GM19455 (cell line): ENCODE measurements at regions not wholly inside any gene's neighbourhood (a gene's known extent, or its start where the extent isn't known, plus 50 kb on each side); places are given as distances from the start of the nearest gene placed in this dataset.

Experiments
- ATAC-seq: cut with Tn5 transposase; IDR thresholded peaks from one replicate; pipeline ENCODE4 v1.9.1; 2021; ENCODE audit not compliant: unreplicated experiment

DNA sequence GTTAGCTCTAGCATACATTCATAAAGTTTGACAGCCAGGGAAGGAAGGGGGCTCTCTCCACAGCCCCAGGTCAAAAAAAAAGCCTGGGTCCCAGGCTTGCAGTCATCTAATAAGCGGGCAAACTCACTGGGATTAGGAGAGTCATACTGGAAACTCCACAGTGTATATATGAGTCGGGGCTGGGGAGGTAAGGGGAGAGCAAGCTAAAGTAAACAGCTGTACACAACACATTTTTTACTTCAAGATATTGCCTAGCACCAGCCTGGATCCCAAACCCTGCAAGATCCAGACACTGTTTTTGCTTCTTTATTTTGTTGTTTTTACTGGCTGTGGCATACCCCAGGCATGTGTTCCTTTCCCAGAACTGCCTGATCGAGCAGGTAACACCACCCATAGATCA lies 291.3 kb upstream of the TANK start:
- ATAC-seq: no peak

DNA sequence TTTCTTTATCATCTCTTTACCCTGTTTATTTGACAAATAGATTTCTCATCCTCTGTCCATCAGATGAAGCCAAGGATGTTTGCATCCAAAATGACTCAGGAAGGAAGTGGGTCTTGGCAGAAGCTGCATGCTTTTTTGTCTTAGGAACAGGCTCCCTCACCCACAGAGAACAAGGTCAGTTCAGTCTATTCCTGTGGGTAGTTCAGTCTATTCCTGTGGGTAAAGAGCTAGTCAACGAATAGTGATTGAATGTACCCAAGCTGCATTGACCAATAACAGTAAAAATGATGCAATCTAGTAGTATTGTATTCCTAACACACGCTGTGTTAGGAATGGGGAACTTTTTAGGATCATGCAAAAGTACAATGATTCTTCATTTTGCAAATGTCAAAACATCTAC lies 290.8 kb upstream of the TANK start:
- no peak for ATAC-seq

DNA sequence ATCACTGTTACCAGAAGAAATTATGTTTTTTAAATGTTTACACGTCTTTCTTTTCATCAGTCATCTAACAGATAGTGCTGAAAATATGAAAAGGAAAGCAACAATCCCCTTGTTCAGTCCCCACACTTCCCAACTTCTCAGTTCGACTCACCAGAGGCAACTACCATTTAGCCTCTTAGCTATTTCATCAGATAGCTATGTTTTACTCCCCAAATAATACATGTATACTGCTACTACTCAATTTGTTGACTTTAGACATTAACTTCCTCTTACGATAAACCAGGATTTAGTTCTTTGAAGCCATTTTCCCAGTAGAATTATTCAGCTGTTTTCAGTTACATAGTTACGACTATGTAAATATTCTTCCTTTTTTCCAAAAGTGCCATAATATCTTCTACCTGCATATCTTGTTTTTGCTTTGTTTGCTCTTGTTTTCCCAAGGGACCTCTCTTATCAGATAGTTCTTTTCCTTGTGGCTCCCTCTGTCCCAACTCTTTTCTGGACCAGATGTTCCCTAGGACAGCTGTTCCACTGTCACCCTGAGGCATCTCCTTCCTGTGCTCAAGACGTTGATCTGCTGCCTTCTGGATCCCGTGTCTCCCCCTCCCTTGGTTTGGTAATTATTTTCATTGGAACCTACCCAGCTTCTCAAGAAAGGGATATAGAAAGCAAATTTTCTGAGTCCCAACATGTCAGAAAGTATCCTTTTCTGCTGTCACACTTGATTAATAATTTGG lies 289.3 kb upstream of the TANK start:
- no peak for ATAC-seq

DNA sequence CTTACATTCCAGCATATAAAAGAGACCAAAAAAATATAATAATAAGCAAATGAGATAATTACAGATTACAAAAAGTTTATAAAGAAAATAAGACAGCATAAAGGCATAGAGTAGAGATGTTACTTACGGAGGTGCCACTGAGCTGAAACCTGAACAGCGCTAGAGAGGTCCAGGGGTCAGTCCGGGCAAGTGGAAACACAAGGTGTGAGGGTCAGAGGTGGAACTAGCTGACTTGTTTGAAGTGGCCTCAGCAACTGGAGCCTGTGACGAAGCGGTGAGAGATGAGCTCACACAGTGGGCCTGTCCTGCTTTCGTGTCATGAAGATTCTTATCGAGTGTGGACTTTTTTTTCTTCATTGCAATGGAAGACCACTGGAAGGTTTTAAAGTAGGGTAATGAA lies 288.3 kb upstream of the TANK start:
- no peak for ATAC-seq

DNA sequence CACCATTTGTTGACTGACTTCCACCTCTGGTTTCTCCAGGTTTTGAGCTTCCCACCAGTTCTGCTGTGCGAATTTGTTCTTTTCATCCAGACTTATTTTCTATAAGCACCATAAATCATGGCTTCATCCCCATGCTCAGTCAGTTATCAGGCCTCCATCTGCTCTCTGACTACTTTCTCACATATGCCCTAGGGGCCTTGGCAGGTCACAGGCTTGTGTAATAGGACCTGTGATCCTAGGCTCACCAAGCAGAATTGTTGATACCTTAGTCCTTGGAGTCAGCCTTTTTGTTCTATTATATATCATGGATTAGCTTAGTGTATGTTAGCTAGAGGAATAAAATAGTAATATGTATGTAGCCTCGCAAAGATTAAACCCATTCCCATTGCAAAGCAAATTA lies 284.2 kb upstream of the TANK start:
- ATAC-seq: no peak

DNA sequence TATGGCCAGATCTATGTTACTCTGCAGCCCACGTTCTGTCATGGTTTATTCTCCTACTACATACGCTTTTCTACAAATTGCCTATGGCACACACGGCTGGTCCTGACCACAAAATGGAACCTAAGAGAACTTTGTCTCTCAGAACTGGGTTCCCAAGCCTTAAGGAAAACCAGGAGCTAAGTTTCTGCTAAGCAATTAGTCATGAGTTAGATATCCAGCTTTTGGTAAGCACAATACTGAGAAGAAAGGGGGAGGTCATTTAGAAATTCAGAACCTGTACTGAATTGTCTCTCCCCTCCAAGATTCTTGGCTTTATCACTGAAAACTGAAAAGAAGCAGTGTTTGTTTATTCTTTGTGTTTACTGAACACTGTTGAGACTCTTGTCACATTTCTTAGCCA lies 283.5 kb upstream of the TANK start:
- ATAC-seq: no peak

DNA sequence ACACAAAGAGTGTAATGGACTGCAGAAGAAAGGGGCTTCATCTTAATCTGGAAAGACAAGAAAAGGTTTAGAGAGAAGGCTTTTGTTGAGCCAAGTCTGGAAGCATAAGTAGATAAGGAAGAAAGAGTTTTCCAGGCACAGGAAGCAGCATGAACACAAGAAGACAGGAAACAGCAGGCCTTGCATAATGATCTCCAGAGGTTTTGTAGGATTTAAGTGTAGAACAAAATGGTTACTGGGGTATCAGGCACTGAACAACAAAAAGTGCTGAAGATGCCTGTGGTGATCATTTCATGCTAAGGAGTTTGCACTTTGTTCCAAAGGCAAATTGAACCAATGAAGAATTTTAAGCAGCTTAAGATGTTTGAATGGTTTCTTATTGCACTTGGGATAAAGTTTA lies 281.6 kb upstream of the TANK start:
- no peak for ATAC-seq

DNA sequence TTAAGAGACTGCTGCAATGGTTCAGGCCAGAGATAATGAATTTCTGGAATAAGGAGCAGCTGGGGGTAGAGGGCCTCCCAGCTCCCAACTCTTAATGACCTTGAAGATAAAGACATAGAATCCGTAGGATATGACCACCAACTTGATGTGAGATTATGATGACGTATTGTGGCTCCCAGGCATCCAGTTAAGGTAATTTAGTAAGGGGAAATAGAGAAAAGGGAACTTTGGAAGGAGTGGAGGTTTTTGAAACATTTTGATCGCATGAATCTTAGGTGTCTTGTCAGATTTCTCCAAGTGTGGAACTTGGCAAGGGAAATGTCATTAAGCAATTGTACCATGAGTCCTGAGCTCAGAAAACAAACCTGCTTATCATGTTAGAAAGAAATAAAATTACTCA lies 277.3 kb upstream of the TANK start:
- ATAC-seq: no peak

DNA sequence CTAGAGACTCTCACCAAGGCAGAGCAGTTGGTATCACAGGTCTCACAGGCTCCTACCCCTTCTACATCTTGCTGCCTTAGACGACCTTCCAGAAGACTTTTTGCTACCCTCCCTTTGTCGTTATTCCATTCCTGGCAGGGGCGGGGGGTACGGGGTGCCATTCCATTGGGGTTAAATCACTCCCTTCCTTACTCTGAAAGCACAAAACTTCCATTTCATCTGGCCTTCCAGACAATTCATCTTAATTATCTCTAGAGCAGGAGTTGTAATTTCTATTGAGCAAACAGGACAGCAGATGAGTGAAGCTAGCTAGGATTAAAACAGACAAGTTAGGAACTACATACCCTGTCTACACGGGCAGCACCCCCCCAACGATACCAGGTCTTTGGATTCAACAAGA lies 276.2 kb upstream of the TANK start:
- no peak for ATAC-seq

DNA sequence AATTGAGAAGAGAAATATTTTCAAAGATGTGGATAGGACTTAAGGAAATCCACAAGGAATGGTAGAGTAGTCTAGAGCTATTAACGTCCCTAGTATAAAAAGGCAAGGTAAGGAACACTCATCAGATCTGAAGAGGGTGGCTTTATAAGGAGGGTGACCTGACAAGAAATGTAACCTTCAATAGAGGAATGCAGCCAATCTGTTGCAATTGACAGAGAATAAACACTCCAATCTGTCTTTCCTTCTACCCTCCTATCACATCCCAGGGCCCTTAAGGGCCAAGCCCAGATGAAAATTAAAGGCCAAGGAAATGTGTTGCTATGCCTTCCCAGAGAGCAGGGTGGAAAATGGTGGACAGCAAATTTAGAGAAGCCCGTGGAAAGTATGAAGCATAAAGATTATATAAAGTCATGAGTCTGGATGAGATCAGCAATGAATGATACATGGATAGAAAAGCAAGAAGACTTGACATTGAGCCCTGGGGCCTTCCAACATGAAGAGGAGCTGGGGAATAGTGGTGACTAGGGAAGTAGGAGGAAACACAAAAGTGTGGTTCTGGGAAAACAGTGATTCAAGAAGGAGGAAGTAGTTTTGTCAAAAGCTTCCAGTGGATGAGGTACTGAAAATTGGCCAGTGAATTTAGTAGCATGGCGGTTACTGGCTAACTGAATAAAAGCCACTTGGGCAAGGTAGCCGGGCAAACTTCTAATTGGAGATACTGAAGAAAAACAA lies 270.6 kb upstream of the TANK start:
- ATAC-seq: no peak

DNA sequence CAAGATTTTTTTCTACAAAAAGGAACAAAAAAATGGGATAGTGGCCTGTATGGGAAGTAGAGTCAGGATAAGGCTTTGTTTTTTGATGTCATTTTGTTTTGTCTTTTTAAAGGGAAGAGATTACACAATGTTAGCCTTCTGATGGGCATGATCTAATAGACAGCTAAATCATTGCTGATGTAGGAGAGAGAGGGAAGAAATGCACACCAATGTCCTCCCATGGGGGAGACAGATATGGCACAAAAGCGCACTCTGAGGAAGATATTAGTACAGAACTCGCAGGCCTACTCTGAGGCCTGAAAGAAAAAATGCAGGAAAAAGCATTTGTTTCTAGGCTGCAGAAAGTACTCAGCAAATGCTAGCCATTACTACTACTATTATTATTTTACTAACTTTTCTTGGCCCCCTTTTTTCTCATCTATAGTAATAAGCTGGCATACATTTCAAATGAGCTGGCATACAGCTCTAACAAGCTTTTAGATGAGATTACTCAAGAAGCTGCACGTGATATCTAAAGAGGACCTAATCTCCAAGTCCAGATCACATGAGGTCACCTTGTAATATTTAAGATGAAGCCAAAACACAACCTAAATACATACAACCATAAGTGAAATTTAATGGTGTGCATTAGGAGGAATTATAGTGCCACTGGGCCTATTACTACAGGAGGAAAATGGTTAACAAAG lies 269.4 kb upstream of the TANK start:
- ATAC-seq: no peak

DNA sequence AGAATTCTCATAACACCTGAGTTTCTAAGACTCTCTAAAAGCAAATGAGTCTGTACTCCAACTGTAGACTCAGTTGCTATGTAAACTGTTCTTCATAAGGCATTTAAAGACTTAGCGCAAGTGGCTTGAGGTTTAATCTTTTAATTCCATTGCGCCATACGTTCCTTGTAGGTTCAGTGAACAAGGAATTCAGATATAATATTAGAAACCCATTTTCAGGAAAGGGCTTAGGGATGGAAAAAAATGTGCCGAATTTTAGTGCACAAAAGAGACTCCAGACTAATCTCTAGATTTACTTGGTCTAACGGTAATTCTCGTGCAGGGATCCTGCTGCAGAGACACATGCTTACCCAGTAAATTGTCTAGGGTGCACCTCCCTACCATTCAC lies 268.9 kb upstream of the TANK start:
- ATAC-seq: no peak

DNA sequence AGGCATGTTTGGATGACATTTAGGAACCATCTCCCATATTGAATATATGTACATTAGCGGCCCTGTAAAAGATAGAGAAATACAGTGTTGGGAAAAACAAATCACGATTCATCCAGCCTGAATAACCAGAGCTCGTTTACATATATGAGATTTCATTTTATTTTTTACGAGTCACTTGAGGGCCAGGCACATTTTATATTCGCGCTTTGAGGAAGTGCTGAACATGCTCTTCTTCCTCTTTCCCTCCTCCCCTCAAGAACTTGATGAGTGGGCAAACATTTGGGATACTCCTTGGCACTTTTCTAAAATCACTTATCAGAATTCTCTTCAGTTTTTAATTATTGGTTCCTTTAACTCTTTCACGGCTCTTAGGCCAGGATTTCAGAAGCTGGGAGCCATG lies 268.0 kb upstream of the TANK start:
- no peak for ATAC-seq

DNA sequence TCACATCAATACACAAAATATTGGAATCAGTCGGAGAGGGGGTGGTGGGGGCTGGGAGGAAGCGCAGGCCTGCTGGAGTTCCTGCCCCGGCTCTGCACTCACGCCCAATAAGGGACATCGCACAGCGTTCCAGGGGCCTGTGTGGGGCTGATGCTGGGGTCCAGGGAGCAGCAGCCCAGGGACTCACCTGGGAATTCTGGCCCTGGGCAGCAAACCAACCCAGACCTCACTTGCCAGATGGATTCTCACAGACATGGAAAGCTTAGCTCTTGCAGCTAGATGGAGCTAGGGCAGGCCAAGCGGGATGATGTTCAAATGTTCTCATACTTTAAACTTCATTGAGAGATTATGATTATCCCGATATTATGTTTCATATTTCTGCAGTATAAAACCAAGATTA lies 266.6 kb upstream of the TANK start:
- ATAC-seq: no peak

DNA sequence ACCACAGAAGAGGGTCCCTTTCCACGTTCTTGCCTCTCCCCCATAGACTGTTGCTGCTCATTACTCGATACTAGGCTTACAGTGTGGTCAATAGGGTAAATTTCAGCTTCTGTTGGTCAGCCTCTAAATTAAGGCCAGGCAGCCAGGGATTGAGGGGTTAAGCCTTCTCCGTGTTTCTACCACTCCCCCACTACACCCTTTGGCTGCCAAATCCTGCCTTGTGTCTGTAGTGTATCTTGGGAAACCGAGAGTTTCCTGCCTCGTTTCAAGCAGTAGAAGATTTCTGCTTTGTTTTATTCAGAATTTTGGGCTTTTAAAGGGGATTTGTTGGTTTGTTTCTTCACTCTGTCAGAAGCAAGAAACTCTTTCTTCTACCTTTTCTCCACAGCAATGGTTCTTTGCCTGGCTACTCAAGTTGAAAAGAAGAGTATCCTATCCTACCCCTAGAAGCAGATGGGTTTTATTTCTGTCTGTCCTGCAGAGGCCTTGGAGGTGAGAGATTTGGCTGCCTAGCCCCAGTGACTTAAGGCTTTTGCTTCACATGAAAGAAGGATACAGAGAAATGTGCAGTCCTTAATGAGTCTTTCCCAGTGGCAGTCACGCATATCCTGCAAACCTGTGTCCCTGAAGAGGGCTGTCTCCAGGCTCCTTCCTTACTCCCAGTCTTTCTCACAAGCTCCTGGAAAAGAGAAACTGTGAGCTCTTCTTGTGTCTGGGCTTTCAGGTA lies 261.5 kb upstream of the TANK start:
- no peak for ATAC-seq

DNA sequence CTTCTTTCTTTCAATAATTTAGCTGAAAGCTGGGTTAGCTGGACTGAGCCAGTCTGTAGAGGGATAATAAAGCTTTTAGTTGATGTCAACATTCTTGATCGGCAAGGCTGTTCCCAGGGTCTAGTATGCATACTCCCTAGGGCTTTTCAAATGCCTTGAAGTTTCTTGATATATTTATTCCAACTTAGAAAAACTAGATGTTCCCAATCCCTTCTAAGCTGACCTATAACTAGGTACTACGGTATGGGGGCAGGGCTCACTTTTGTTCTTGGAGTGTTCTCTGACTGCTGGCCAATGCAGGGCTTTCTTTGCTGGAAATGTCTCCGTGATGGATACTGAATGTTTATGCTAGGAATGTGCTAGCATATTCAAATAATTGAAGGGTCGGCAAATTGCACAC lies 258.6 kb upstream of the TANK start:
- no peak for ATAC-seq

DNA sequence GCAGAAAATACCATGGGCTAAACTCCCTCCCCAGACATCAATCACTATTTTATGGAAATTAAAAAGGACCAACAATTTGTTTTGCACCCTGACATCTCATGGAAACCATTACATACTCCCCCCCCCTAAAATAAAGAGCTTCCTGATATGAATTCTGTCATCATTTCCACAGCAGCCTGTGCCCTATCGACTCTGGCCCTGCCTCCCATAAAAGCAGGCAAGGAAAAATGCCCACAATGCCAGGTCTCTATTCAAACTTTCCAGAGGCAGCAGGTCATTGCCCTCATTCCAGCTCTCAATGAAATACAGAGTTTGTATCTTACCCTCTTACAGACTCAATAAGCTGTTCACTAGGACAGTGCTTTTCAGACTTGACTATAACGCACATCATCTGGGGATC lies 254.4 kb upstream of the TANK start:
- ATAC-seq: no peak

DNA sequence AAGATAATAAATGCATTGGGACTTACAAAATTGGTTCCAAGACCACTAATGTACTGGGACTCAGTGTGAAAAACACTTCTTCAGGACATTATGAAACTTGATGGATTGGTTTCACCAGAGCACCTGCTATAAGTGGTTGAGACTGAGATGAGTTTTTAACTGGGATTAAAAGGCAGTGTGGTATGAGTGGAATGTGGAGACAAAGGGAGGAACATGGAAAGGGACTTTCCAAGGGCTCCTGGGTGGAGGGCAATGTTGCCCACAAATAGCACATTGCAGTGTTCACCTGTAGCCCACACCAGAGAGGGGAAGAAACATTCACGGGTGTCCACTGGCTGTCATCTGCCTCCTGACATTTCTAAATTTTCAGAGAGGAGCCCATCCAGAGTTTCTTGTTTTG lies 253.3 kb upstream of the TANK start:
- no peak for ATAC-seq

DNA sequence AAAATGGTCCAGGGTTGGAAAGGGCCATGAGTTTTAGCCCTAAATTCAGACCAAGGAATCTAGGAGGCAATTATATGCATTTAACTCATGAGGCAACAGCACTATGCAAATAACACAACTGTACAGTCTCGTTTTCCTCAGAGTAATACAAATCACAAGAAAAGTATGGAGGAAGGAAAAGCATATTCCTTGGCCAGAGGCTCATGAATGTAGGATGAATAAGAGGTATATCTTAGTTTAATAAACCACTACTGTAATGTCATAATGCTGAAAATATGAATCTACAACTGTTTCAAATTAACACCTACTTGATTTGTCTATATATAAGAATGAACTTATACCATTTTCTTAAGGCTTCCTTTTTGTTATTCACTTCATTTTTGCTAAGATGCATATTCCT lies 252.5 kb upstream of the TANK start:
- ATAC-seq: no peak

DNA sequence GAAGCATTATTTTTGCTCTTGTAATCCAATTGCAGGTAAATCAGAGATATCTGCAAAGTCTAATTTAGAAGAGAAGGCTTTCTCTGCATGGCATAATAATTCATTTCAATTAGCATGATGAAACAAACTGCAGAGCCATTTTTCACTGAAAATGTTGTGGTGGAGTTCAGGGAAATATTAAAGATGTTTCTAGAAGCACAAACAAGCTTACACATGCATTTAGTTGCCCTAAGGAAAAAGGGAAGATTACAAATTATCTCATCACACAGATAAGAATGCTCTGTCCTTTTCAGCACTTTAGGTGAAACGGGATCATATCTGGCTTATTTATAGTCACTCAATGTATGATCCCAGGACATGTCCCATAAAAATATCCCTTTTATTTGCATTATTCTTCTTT lies 252.1 kb upstream of the TANK start:
- no peak for ATAC-seq

DNA sequence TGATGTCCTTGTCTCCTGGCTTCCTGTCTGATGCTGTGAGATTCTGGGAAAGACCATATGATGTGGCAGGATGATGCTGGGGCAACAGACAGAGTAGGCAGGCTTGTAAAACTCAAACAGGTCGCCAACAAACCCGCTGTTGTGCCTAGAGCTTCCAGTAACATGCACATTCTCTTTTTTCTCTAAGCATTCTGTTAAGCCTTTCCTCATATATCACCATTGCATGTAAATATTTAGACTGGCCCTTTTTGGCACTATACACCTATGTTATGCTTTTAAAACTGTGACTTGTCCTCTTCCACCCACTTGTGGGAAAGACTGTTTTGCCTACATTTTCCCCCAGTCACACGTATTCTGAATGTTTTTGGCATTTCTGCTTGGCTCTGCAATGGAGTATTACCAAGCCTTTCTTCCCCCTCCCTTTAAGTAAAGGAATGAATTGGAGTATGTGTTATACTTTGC lies 250.4 kb upstream of the TANK start:
- ATAC-seq: no peak

DNA sequence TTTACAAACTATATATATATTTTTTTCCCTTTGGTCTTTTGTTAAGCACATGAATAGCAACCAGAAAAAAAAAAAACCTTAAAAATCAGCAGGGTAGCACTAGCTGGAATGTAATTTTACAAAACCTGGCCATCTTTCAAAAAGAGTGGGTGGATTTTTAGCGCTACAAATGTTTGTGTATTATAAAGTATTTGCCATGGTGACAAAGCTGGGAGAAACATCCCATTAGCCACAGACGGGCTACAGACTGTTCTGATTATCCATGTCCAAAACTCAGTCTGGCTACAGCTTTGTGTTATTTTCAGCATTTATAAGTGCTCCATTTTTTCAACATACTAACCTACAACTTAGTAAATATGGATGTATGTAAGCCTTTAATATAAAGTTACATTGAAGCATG lies 249.5 kb upstream of the TANK start:
- no peak for ATAC-seq
